Fibroblast of lung (primary cell): ENCODE measurements at regions not wholly inside any gene's neighbourhood (a gene's known extent, or its start where the extent isn't known, plus 50 kb on each side); places are given as distances from the start of the nearest gene placed in this dataset.

Experiments used
- DNase-seq, 2 donors: peaks; one replicate each; pipeline versions ENCODE4 v3.0.0 to v3.0.0-alpha.2; 2010; ENCODE audit warnings: low read depth in 2 of 2
- H2AFZ ChIP-seq: 2 replicates; pipeline ENCODE4 v1.5.1; 2012; ENCODE audit warnings: low read length, control low read depth, inconsistent platforms
- H3K27ac ChIP-seq: 2 replicates; pipeline ENCODE4 v1.5.1; 2011; ENCODE audit warnings: low read length, control low read depth; ENCODE audit not compliant: insufficient read depth
- H3K27me3 ChIP-seq: 2 replicates; pipeline ENCODE4 v1.5.1; 2011; ENCODE audit warnings: mild to moderate bottlenecking, low read length; ENCODE audit not compliant: control insufficient read depth, insufficient read depth
- H3K36me3 ChIP-seq: 2 replicates; pipeline ENCODE4 v1.5.1; 2011; ENCODE audit warnings: low read length; ENCODE audit not compliant: control insufficient read depth, insufficient read depth
- H3K4me1 ChIP-seq: 2 replicates; pipeline ENCODE4 v1.5.1; 2011; ENCODE audit warnings: low read length; ENCODE audit not compliant: control insufficient read depth, insufficient read depth; ENCODE audit errors: extremely low read depth
- H3K4me2 ChIP-seq: 2 replicates; pipeline ENCODE4 v1.5.1; 2011; ENCODE audit warnings: low read length, control low read depth; ENCODE audit not compliant: insufficient read depth; ENCODE audit errors: extremely low read depth
- H3K4me3 ChIP-seq, 4 experiments: fragments of 200-600 bp in 1 of 4; sonication (generic) in 1 of 4; replicated peaks in 1 of 4; 2 replicates each; pipeline ENCODE4 v1.5.1; 2011 to 2016; ENCODE audit warnings: low read length in 4 of 4, low read depth in 3 of 4, mild to moderate bottlenecking in 3 of 4, control low read depth in 2 of 4, inconsistent platforms in 1 of 4, mixed read lengths in 1 of 4; ENCODE audit not compliant: insufficient read depth in 1 of 4; ENCODE audit errors: control extremely low read depth in 1 of 4
- H3K79me2 ChIP-seq: 2 replicates; pipeline ENCODE4 v1.5.1; 2012; ENCODE audit warnings: mild to moderate bottlenecking, low read length, inconsistent platforms; ENCODE audit not compliant: control insufficient read depth, insufficient read depth
- H3K9ac ChIP-seq: 2 replicates; pipeline ENCODE4 v1.5.1; 2011; ENCODE audit warnings: mild to moderate bottlenecking, low read length, control low read depth; ENCODE audit not compliant: insufficient read depth
- H3K9me3 ChIP-seq: 2 replicates; pipeline ENCODE4 v1.5.1; 2012; ENCODE audit warnings: low read depth, low read length; ENCODE audit not compliant: control insufficient read depth, insufficient read depth
- H4K20me1 ChIP-seq: 2 replicates; pipeline ENCODE4 v1.5.1; 2011; ENCODE audit warnings: low read length; ENCODE audit not compliant: control insufficient read depth, insufficient read depth; ENCODE audit errors: extremely low read depth
- CTCF ChIP-seq, 2 donors: IDR thresholded peaks in 1 of 2; conservative IDR thresholded peaks in 1 of 2; 1 replicate in 1 of 2; 2 replicates in 1 of 2; pipeline ENCODE4 v1.5.1; 2011 to 2012; ENCODE audit warnings: low read length in 2 of 2, control low read depth in 1 of 2, inconsistent platforms in 1 of 2, low read depth in 1 of 2, mild to moderate bottlenecking in 1 of 2
- EZH2 ChIP-seq: IDR thresholded peaks from 2 replicates; pipeline ENCODE4 v1.5.1; 2012; ENCODE audit warnings: low read length, control low read depth, mild to moderate bottlenecking; ENCODE audit errors: missing control alignments

DNA sequence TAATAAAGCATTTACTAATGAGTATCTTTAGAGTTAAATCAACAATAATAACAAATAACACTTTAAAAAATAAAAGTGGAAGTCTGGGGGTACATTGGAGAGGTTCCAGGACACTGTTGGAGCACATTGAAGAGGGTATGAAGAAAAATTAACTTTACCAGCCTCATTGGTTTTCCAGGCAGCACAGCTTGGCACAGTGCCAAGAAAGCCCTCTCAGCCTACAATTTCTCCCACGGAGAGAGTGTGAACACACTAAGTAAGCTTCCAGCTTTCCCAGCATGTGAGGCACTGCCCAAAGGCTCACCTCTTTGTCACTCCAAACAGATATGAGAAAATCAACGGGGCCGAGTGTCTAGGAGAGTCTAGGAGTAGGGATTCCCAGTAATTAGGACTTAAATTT, 1912.8 kb upstream of the NUDT12 start:
- H3K9ac ChIP-seq: no peak overlapping the region
- H3K27ac ChIP-seq: no peak overlapping the region
- H3K4me1 ChIP-seq: no peaks in the 10 kb centered on the region
- no peak overlapping the region for H2AFZ ChIP-seq
- no peaks in the 10 kb centered on the region for H3K79me2 ChIP-seq
- no peaks in the 10 kb centered on the region for H3K36me3 ChIP-seq
- H3K9me3 ChIP-seq: no peaks in the 10 kb centered on the region
- no peak overlapping the region for H3K4me3 ChIP-seq
- no peak overlapping the region for H3K4me2 ChIP-seq
- no peak for DNase-seq
- H4K20me1 ChIP-seq: no peaks in the 10 kb centered on the region
- TF ChIP-seq CTCF (conservative IDR thresholded peaks at IDR 0.05 in 1 of 2, IDR thresholded peaks at IDR 0.05 in 1 of 2; ENCODE audit: low read depth in 1 of 2, low read length in 2 of 2): no peak
- TF ChIP-seq EZH2: no peak
- no peaks in the 10 kb centered on the region for H3K27me3 ChIP-seq

DNA sequence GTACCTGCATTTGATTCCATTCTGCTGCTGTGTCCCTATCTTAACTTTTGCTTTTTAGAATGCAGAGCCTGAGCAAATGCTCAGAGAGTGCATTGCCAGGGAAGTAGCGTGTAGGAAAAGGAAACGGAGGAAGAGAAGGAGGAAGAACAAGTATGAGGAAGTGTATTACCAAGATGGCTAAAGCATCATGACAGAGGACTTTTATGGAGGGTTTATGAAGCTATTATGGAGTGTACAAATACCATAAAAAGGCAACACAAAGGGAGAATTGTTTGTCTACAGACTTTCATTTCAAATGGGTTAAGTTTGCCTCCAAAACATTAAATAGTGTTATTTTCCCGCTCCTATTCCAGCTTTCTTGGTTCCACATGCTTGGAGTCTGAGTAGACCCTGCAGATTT, 1899.8 kb upstream of the NUDT12 start:
- Histone ChIP-seq H3K9ac (no peak overlapping the region), H3K4me1 (no peaks in the 10 kb centered on the region), H3K27ac (no peak overlapping the region), H3K36me3 (no peaks in the 10 kb centered on the region), H3K9me3 (no peaks in the 10 kb centered on the region), H4K20me1 (no peaks in the 10 kb centered on the region), H3K4me2 (no peak overlapping the region), H2AFZ (no peak overlapping the region), H3K79me2 (no peaks in the 10 kb centered on the region), H3K27me3 (no peaks in the 10 kb centered on the region), H3K4me3 (no peak overlapping the region)
- DNase-seq: no peak
- TF ChIP-seq EZH2: no peak
- no peak for TF ChIP-seq CTCF (conservative IDR thresholded peaks at IDR 0.05 in 1 of 2, IDR thresholded peaks at IDR 0.05 in 1 of 2; ENCODE audit: low read depth in 1 of 2, low read length in 2 of 2)

- no peaks in the 10 kb centered on the region for H4K20me1 ChIP-seq
- no peaks in the 10 kb centered on the region for H3K27me3 ChIP-seq
- H3K9ac ChIP-seq: no peak overlapping the region
- H3K27ac ChIP-seq: no peak overlapping the region
- no peaks in the 10 kb centered on the region for H3K4me1 ChIP-seq
- no peak for DNase-seq
- H3K9me3 ChIP-seq: no peaks in the 10 kb centered on the region
- no peak overlapping the region for H3K4me2 ChIP-seq
- no peak overlapping the region for H3K4me3 ChIP-seq
- TF ChIP-seq EZH2 (no peak), CTCF (conservative IDR thresholded peaks at IDR 0.05 in 1 of 2, IDR thresholded peaks at IDR 0.05 in 1 of 2; ENCODE audit: low read depth in 1 of 2, low read length in 2 of 2) (no peak)
- no peaks in the 10 kb centered on the region for H3K79me2 ChIP-seq
- H3K36me3 ChIP-seq: no peaks in the 10 kb centered on the region
- H2AFZ ChIP-seq: no peak overlapping the region
Measured at GRCh38 chr5:105460721-105461120, 1898.1 kb upstream of the NUDT12 start.
